Limb (tissue), 2 donors: ENCODE measurements at regions not wholly inside any gene's neighbourhood (a gene's known extent, or its start where the extent isn't known, plus 50 kb on each side); places are given as distances from the start of the nearest gene placed in this dataset.

Source experiments
- DNase-seq, 2 donors: peaks; one replicate each; pipeline ENCODE4 v3.0.0-alpha.2; 2016; ENCODE audit errors: extremely low spot score in 2 of 2

DNA sequence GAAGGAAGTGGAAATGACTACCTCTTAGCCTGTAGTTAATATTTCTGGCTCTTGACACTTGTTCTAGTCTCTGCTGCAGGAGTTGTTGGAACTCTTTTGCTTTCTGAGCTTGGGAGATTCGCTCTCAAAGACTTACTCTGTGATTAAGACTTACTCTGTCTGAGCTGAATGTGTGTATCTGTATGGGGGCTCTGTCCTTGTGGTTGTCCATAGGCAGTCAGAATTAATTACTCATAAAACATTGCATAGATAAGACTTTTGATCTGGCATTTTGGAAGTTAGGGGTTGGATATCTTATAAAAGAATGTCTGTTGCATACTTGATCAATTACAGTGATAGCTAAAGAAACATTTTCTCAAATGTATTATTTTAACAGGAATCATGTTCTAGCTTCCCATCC is 199.2 kb upstream of the KIAA1217 start:
- DNase-seq = no peak

DNA sequence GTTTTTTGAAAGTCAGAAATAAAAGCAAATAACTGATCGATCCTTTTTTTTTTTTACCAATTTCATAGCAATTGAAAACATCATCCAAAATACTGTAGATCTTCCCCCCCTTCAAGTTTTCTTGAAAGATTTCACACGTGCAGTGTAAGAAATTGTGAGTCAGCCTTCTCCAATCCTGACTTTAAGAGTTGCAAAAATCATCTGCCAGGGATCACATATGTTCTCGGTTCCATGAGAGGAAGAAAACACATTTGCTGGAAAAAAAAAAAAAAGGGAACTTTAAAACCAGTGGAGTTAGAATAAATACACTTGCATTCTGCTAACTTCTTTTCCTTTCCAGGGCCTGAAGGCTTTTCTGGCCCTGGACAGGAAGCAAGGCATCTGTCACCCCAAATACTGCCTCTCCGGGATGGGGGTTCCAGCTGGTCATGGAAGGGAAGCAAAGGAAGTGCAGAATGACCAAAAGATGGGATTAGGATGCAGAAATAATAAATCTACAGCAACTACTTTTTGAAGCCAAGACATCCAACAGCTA is 198.4 kb upstream of the KIAA1217 start:
- peak in 1 of 2 donors; percentile 24 for DNase-seq

DNA sequence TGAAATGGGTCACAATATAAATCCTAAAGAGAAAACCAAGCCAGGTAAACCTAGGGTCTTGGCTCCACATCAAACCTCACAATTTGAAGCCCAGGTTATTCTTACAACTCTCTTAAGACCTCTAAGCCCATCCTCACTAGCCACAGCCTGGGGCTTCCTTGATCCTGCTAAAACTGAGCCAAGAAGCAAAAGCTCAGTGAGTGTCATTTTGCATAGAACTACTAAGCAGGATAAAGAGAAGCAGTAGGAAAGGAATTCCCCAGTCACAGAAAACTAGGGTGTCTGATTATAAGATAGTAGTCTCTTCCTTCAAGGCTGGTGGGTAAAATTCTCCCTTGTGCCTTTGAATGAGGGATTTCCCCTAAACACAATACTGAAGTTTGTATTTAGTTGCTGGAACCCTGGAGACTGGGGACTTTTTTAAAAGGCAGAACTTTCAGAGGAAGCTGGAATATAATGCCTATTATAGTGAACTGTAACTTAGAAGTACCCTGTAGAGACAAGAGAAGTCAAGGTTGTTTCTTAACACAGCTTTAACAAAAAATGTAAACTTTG is 196.6 kb upstream of the KIAA1217 start:
- no peak for DNase-seq

DNA sequence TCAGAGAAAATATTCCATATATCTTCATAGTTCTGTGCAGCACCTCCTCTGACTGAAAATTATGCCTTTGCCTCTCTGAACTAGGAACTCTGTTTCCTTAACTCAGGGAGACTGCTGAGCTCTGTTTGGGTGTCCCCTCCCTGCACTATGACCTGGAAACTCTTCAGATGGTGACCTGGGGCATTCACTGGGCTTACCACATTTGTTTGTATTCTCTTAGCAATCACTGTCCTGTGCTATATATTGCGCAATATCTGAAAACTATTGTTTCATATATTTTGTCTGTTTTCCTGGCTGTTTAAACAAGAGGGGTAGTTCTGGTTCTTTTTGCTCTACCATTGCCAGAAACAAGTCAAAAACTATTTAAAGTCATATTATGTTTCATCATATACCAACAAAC is 181.8 kb upstream of the KIAA1217 start:
- no peak for DNase-seq

DNA sequence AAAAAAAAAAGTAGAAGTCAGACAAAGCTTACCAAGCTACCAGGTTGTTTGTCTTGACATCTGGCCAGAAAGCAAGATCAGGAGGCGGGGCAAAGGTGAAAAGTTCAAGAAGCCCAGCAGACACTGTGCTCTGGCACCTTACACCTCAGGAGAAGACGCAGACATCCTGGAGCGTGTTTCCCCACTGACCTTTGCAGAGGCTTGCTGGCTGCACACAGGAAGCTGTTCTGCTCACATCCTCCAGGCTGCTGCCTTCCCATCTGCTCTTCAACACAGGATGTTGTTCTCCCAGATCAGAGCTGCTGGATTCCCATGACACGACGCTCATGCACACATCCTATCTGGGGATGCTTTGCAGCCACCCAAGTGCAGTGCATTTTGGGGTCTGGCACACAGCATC is 174.4 kb upstream of the KIAA1217 start:
- no peak for DNase-seq

DNA sequence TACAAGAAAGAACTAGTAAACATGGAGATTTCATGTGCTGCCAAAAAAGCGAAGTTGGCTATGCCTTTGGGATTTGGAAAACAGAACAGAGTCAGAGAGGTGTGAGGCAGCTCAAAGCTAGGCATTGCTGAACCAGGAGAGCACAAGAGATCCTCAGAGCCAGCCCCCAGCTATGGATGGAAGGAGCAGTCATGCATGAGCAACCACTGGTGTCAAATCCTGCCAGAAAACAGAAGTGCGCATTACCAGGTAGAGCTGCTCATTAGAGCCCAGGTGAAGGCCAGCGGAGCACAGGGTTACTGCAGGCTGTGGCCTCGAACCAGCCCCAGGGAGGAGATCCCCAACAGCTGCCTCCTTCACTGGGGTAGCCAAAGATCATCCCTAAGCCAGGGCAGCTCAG is 173.2 kb upstream of the KIAA1217 start:
- no peak for DNase-seq

DNA sequence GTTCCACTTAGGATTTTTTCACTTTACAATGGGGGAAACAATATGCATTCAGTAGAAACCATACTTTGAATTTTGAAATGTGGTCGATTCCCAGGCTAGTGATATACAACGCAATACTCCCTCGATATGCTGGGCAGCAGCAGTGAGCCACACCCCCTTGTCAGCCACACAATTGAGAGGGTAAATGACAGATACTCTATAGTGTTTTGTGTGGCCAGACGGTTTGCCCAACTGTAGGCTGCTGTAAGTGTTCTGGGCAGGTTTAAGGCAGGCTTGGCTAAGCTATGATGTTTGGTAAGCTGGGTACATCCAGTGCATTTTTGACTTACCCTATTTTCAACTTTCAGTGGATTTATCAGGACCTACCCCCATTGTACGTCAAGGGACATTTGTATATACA is 169.6 kb upstream of the KIAA1217 start:
- no peak for DNase-seq

DNA sequence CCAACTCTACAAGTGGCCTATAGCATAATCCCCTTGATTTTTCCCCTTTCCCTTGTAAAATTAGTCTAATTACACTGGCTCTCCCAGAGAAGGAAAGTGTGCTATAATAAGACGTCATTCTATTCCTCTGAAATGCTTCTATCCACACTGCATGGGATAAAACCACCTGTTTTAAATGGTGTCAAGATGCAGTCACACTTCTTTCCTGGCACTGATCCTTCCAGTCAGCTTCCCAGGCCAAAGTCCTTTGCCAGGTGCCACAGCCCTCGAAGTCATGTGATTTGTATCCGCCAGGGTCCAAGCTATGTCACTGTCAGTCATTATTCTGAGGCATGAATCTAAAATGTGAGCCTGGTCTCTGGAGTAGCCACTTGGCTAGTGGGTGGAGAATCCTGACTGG is 169.0 kb upstream of the KIAA1217 start:
- DNase-seq = peak in 1 of 2 donors; percentile 38

DNA sequence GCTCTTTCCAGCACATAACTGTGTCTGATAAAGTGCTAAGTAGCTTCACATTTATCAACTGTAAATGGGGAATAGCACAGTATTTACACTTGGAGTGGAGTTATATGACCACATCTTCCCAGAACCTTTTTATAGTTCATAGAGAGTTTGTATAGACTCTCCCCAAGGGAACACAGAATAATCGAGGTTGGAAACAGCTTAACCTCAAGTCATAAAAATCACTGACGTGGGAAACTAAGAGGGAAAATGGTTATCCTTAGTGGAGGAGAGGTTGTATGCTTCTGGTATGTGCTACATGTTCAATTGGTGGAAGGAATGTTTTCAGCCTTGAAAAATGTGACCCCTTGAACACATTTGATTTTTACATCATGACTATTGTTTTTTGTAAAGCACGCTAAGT is 167.9 kb upstream of the KIAA1217 start:
- peak in 1 of 2 donors; percentile 57 for DNase-seq

DNA sequence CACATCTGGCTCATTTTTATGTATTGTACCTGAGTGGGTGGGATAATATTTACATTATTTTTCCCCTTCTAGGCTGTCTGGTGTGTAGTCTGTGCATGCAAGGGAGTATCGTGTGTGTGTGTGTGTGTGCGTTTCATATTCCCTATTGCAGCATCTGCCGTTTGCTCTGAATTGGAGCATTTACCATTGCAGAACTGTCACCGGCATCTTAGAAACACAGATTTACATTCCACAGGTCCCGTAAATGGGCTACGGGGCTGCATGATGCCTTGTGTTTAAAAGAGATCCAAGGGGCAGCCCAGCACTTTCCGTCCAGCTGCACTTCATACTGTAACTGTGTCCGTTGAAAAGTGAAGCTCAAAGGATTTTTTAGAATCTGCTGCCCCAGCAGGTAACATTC is 167.1 kb upstream of the KIAA1217 start:
- DNase-seq = no peak

DNA sequence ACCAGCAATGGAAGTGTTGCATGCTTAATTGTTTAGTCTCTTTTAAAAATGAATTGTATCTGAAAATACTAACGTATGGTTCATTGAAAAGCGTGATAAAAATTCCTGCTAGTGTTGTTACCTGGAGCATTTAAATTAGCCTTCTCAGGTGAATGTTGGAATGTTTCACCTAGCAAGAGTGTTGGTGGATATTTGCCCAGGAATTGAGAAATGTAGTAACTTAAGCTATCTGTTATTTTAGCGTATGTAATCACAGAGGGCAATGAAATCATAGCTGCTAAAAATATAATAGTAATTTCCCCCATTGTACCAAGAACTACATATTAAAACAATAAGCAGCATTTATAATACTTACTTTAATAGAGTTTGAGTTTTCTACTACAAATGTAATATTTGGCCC is 166.1 kb upstream of the KIAA1217 start:
- no peak for DNase-seq

DNA sequence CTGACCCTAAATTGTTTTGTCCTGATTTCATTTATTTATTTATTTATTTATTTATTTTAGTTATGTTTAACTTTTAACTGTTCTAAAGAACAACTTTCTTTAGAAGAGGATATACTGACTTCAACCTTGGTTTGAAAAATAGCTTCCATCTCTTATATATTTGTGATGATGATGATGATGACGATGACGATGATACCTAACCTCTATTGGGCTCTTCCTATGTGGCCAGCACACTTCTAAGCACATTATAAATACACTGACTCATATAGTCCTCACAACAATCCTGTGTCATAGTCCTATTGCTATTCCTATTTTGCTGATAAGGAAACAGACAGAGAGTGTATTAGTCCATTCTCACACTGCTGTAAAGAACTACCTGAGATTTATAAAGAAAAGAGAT is 162.9 kb upstream of the KIAA1217 start:
- no peak for DNase-seq

DNA sequence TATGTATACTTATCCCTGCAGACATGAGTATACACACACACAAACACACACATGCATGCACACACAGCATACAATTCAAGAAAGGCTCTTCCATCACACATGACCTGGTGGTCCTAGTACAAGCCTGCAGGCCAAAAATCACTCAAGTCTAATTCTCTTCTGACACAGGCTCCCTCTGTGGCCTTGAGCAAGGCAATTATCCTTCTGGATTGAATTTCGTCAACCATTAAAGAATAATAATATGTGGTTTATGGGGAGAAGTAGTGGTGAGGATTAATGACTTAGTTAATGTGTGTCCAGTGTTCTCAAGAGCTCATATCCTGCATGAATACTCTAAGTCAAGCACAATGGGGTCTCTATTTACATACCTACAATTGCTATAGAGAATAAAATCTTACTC is 161.8 kb upstream of the KIAA1217 start:
- no peak for DNase-seq

DNA sequence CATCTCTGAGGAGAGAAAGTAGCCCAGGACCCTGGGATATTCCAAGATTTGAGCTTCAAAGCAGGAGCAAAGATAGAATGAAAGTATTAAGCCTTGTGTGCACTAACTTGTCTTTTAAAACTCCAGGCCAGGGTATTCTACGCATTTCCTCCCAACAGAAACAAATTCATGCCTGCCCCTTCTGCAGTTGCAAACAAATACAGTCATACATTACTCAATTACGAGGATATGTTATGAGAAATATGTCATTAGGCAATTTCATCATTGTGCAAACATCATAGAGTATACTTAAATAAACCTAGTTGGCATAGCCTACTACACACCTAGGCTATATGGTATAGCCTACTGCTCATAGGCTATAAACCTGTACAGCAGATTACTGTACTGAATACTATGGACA is 154.5 kb upstream of the KIAA1217 start:
- DNase-seq = no peak

DNA sequence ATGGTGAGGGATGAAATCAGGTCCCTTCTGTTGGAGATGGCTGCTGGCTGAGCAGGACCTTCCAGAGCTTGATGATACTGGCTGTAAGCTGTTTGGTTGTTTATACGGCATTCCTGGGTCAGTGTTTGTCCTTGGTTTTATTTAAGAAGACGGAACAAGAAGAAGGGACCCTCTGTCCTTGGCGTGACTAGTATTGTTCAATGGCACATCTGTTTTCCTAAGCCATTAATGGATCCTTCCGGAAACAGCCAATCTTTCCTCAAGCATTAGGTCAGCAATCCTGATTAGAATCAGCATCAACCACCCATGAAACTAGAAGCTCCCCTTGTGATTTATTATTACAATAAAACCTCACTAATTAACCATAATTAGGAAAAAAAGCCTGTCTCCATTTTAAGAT is 128.7 kb upstream of the KIAA1217 start:
- DNase-seq = no peak

DNA sequence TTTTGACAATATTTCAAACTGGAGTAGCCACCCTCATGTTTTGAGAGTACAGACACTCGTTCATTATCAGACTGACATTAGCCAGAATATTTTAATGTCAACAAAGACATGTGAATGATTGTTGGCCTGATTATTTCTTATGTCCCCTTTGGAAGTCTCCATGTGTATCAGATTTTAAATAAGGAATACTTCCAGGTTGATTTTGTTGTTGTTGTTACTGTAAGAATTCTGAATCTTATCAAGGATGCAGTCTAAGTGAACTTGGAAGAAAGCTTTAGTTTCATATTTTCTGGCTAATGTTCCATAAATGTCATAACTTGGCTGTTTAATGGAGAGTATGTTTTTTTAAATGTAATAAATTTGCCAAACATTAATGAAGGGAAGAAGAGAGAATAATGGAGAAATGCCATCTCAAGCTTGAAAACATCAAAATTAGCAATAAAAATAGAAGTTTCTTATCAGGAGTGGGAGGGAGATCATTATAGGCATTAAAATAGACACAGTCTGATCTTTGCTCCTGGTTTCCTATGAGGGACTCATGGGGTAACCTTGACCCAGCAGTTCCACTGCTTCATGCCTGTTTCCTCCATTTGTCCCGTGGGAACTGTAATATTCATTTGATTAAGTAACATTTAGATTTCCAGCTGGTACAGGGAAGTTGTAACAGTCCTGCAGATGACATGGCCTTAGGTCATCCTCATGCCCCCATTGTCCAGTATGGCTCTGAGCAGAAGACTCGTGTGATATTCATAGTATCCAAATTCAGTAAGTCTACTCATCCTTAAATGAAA is 122.4 kb upstream of the KIAA1217 start:
- DNase-seq = no peak

DNA sequence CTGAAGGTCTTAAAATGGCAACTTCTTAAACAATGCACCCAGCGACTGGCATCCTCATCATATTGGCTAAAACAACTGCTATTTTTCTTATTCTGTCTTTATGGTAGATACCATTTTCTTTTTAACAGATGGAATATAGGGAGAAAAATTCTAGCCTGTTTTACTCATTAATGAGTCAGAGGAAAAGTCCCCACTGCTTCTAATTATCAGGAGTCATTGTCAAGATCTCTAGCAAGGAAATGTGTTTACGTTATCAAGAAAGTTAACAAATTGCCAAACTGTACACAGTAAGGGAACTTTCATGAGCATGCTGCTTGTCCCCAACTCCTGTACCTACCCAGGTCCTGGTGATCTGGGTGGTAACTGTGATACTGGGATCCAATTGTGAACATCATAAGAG is 117.7 kb upstream of the KIAA1217 start:
- DNase-seq = no peak

DNA sequence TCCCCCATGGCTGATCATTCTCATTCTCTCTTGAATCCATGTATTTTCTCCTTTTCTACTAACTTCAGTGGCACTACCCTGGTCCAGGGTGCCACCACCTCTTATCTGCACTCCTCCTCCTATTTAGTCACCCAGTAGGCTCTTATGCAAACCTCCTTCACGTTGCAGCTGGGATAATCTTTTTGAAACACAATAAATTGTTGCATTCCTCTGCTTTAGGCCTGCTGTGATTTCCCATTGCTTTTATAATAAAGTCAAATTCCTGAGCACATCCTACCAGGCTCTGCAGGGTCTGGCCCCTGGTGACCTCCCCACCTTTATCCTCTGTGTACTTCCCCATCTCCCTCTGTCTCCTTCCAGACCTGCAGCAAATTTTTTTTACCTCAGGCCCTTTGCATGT is 112.7 kb upstream of the KIAA1217 start:
- no peak for DNase-seq

DNA sequence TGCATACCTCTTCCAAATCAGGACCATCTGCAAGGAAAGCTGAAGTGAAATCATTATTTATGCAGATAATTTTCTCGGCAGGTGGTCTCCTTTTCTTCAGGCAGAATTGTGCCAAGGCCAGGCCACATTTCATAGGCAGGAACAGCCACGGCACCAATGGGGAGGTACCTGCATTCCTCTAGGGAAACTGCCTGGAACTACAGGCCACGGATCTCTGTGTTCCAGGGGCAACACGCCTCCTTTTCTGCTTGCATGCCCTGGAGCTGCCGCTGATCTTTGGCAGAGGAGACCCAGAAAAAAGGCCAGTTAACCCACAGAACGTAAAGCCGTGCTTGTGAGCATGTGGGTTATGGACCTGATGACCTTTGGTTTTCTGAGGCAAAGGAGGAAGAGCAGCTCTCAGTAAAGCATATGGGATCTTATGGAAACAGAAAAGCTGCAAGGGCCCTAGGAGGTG is 111.2 kb upstream of the KIAA1217 start:
- no peak for DNase-seq

DNA sequence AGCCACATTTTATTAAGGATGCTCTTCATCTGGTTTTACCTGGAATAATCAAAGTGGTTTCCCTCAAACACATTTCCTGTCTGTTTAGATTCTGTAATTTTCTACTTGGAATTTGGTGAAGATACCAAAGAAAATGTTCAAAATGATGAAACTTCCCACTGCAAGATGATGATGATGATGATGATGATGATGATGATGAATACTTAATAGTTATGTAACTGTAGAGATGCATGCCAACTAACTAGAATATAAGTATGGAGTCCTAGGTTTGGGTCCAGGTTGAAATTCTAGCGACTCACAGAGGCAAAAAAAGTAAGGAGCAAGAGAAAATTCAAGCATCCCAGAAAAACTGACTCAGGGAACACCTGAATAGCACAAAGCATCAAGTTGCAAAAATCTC is 104.0 kb upstream of the KIAA1217 start:
- no peak for DNase-seq

DNA sequence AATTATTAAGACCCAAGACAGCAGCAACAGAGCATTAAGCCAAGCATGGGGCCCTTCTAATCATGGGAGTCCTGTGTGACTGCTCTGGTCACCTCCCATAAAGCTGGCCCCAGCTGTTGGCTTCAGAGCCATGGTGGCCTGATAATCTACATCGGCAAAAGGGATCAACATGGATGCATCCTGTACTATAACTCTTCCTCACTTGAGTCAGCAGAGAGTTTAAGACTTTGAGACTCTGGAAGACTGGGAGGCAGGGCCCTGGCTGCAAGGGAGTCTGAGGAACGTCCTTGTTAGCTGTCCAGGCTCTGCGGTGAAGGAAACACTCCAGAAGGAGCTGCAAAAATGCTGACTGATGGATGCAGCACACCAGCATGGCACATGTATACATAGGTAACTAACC is 95.0 kb upstream of the KIAA1217 start:
- no peak for DNase-seq

DNA sequence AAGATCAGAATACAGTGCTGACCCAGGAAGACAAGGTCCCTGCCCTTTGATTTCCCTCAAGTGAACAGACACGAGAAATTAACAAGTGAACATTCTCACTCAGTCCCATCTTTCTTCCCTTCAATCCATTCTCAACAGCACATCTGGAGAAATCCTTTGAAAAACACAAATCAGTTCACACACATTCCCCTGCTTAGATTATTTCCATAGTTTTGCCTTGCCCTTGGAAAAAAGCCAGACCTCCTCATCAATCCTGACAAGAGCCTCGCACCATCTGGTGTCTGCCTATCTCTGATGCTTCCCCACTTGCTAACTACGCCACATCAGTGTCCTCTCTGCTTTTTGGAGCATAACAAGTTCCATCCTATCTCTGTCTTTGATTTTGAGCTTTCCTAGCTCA is 94.4 kb upstream of the KIAA1217 start:
- DNase-seq = peak in 1 of 2 donors; percentile 36

DNA sequence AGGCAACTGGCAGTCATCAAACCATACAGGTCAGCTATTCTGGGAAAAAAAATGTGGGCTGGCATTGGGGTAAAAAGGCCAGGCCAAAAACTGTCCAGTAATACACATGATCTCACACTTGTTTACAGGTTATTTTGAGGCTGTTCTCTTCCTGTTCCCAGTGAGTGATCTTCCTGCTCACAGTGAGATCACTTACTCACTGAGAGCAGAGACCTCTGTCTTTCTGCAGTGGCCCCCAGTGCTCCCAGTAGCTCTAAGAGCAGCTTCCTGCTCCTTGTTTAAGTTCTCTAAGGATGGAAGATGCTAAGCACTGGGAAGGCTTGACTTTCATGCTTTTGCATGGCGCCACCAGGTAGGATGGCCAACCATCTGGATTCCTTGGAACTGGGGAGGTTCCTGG is 93.5 kb upstream of the KIAA1217 start:
- DNase-seq = no peak
